Caco-2 (cell line): ENCODE measurements at regions not wholly inside any gene's neighbourhood (a gene's known extent, or its start where the extent isn't known, plus 50 kb on each side); places are given as distances from the start of the nearest gene placed in this dataset.
"Not testable (repeated sequence)": the region's sequence is repeated elsewhere in the genome, so short reads cannot be mapped to it uniquely, and the experiment has no call there.

Source experiments
- BruUV-seq: library from RNA; stranded (reverse); fragments of 400-500 nt; replicated peaks from 2 replicates; lab custom pipeline; 2021; lab: Mats Ljungman, UMichigan
- CTCF ChIA-PET: fragments of 300-600 bp; sonication (Branson Sonifier 250); formaldehyde crosslinking; loops from one replicate; lab custom pipeline; 2022; ENCODE audit warnings: antibody characterized with exemption; lab: Charles Lee
- POLR2A ChIA-PET: fragments of 300-600 bp; sonication (Branson Sonifier 250); formaldehyde crosslinking; loops from one replicate; lab custom pipeline; 2022; ENCODE audit warnings: antibody characterized with exemption; lab: Charles Lee
- DNase-seq, 2 experiments: peaks; one replicate each; pipeline versions ENCODE4 v3.0.0 to v3.0.0-alpha.2; 2020 to 2022
- H3K27me3 ChIP-seq: replicated peaks from 2 replicates; pipeline ENCODE4 v1.6.0; 2011; ENCODE audit warnings: low read length; ENCODE audit not compliant: control insufficient read depth, insufficient read depth
- H3K36me3 ChIP-seq: 2 replicates; pipeline ENCODE4 v1.5.1; 2011; ENCODE audit warnings: low read length; ENCODE audit not compliant: control insufficient read depth, insufficient read depth
- H3K4me1 ChIP-seq: fragments of 250-450 bp; sonication (Bioruptor Pico); 2 replicates; pipeline ENCODE4 v1.5.1; 2020; ENCODE audit warnings: mild to moderate bottlenecking
- H3K4me3 ChIP-seq: 2 replicates; pipeline ENCODE4 v1.5.1; 2011; ENCODE audit warnings: low read depth, mild to moderate bottlenecking, control low read depth, low read length
- H3K9me3 ChIP-seq: fragments of 250-450 bp; sonication (Bioruptor Pico); 2 replicates; pipeline ENCODE4 v1.5.1; 2020; ENCODE audit warnings: mild to moderate bottlenecking, moderate library complexity
- H3K27ac Mint-ChIP-seq: one replicate; pipeline ENCODE4 v1.8.0; 2022; ENCODE audit warnings: mixed read lengths; ENCODE audit not compliant: unreplicated experiment
- H3K27me3 Mint-ChIP-seq: one replicate; pipeline ENCODE4 v1.8.0; 2022; ENCODE audit warnings: mixed read lengths; ENCODE audit not compliant: insufficient read depth, unreplicated experiment
- H3K36me3 Mint-ChIP-seq: one replicate; pipeline ENCODE4 v1.8.0; 2022; ENCODE audit warnings: mild to moderate bottlenecking, mixed read lengths; ENCODE audit not compliant: insufficient read depth, unreplicated experiment
- H3K4me1 Mint-ChIP-seq: one replicate; pipeline ENCODE4 v1.8.0; 2022; ENCODE audit warnings: low read depth, mixed read lengths; ENCODE audit not compliant: unreplicated experiment
- H3K4me3 Mint-ChIP-seq: one replicate; pipeline ENCODE4 v1.8.0; 2022; ENCODE audit warnings: mild to moderate bottlenecking, moderate library complexity, mixed read lengths; ENCODE audit not compliant: unreplicated experiment
- H3K9me3 Mint-ChIP-seq: one replicate; pipeline ENCODE4 v1.8.0; 2022; ENCODE audit warnings: mixed read lengths; ENCODE audit not compliant: unreplicated experiment
- CTCF ChIP-seq, 2 experiments: fragments of 200-600 bp in 1 of 2; IDR thresholded peaks; 1 replicate in 1 of 2; 2 replicates in 1 of 2; pipeline versions ENCODE4 v1.5.1 to v1.8.0; 2011 to 2022; ENCODE audit warnings: antibody characterized with exemption in 1 of 2, control low read depth in 1 of 2, inconsistent platforms in 1 of 2, low read depth in 1 of 2, low read length in 1 of 2, mild to moderate bottlenecking in 1 of 2, moderate library complexity in 1 of 2; ENCODE audit not compliant: insufficient read depth in 1 of 2, severe bottlenecking in 1 of 2, unreplicated experiment in 1 of 2
- intact Hi-C: fragments of 100-400 bp; cut with micrococcal nuclease; formaldehyde crosslinking; loops from one replicate; pipeline ENCODE4 v1.10.0; 2022; ENCODE audit not compliant: unreplicated experiment

GRCh38 chr1:184832517-184832916 lies 77.9 kb upstream of the EDEM3 start:
- Histone ChIP-seq H3K4me3 (no peak overlapping the region), H3K9me3 (no peaks in the 10 kb centered on the region), H3K27me3 (no peaks in the 10 kb centered on the region), H3K36me3 (no peaks in the 10 kb centered on the region), H3K4me1 (peaks cover 13% of the 10 kb centered on the region)
- no peaks in the 10 kb centered on the region for H3K36me3 Mint-ChIP-seq
- H3K4me3 Mint-ChIP-seq, result no peak overlapping the region
- no peak overlapping the region for H3K27ac Mint-ChIP-seq
- no peak for TF ChIP-seq CTCF (IDR thresholded peaks at IDR 0.05; ENCODE audit: insufficient read depth in 1 of 2, low read depth in 1 of 2, low read length in 1 of 2, severe bottlenecking in 1 of 2, unreplicated experiment in 1 of 2)
- ChIA-PET POLR2A (no interaction called here), CTCF (interaction anchor here (0.5 kb wide), 1 partner anchor 109 kb away, joined by 3 read pairs; no protein-coding TSS in a partner anchor)
- no peak for DNase-seq
- intact Hi-C loops, result no loop called here
- BruUV-seq, result no TSS peak
- H3K9me3 Mint-ChIP-seq, result no peaks in the 10 kb centered on the region
- no peaks in the 10 kb centered on the region for H3K27me3 Mint-ChIP-seq
- peaks cover 18% of the 10 kb centered on the region for H3K4me1 Mint-ChIP-seq

- CTCF ChIA-PET, BruUV-seq, H3K4me1 Mint-ChIP-seq, H3K9me3 ChIP-seq, H3K27me3 ChIP-seq, H3K27me3 Mint-ChIP-seq, POLR2A ChIA-PET, H3K9me3 Mint-ChIP-seq, H3K27ac Mint-ChIP-seq, H3K4me3 Mint-ChIP-seq, DNase-seq, H3K36me3 Mint-ChIP-seq, intact Hi-C loops, H3K36me3 ChIP-seq, H3K4me1 ChIP-seq, H3K4me3 ChIP-seq: not testable (repeated sequence)
Observed at GRCh38 chr1:184829496-184829895, 74.8 kb upstream of the EDEM3 start.

GRCh38 chr1:184828369-184828717 lies 73.7 kb upstream of the EDEM3 start:
- TF ChIP-seq CTCF (IDR thresholded peaks at IDR 0.05; ENCODE audit: insufficient read depth in 1 of 2, low read depth in 1 of 2, low read length in 1 of 2, severe bottlenecking in 1 of 2, unreplicated experiment in 1 of 2), result no peak
- Mint-ChIP-seq H3K4me3 (no peak overlapping the region), H3K36me3 (no peaks in the 10 kb centered on the region), H3K4me1 (peaks cover 10% of the 10 kb centered on the region), H3K9me3 (no peaks in the 10 kb centered on the region), H3K27me3 (no peaks in the 10 kb centered on the region), H3K27ac (no peak overlapping the region)
- intact Hi-C loops, result no loop called here
- no TSS peak for BruUV-seq
- Histone ChIP-seq H3K9me3 (no peaks in the 10 kb centered on the region), H3K36me3 (no peaks in the 10 kb centered on the region), H3K4me1 (peaks cover 4% of the 10 kb centered on the region; the same call in 1 of the 2 replicates), H3K27me3 (no peaks in the 10 kb centered on the region), H3K4me3 (no peak overlapping the region)
- ChIA-PET POLR2A (no interaction called here), CTCF (no interaction called here)
- no peak for DNase-seq
